Right lobe of liver (tissue), 4 donors: ENCODE measurements at regions not wholly inside any gene's neighbourhood (a gene's known extent, or its start where the extent isn't known, plus 50 kb on each side); places are given as distances from the start of the nearest gene placed in this dataset.

Source experiments
- POLR2A ChIP-seq: fragments of 450-650 bp; IDR thresholded peaks from one replicate; pipeline ENCODE4 v1.6.1; 2017; ENCODE audit warnings: antibody characterized with exemption, mild to moderate bottlenecking
- TF ChIP-seq, protein P1 (sequence below), 4 donors: fragments of 200-600 bp in 3 of 4; fragments of 450-650 bp in 1 of 4; IDR thresholded peaks; one replicate each; pipeline versions ENCODE4 v1.5.1 to v1.8.0; 2016 to 2022; ENCODE audit warnings: antibody characterized with exemption in 4 of 4, mild to moderate bottlenecking in 2 of 4
- donor health status: DM: no; HTN: no; CAD: no.
- donor health status: DM: no; HTN: no; CAD: no.
- donor health status: DM: no; HTN: yes; CAD: no.

DNA sequence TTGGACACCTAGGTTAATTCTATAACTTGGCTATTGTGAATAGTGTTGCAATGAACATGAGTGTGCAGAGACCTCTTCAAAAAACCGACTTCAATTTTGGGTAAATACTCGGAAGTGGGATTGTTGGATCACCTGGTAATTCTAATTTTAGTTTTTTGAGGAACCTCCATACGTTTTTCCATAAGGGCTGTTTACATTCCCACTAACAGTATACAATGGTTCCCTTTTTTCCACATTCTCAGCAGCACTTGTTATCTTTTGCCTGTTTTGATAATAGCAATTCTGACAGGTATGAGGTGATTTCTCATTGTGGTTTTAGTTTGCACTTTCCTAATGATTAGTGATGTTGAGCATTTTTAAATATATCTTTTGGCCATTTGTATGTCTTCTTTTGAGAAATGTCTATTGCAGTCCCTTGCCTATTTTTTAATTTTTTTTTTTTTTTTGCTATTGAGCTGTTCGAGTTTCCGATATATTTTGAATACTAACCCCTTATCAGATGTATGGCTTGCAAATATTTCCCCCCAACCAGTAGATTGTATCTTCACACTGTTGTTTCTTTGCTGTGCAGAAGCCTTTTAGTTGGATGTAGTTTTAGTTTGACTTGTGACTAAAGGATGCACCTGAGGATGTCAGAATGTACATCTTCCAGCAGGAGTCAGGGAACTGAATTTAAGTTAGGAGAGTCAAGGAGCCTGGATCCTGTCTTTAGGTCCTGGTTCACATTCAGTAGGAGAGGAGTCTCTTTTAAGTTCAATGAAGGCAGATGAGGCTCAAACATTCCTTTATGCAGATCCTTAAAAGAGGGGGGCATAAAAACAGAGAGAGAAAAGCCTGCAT, 120.0 kb downstream of the S1PR1 start:
- TF ChIP-seq, protein P1, sequence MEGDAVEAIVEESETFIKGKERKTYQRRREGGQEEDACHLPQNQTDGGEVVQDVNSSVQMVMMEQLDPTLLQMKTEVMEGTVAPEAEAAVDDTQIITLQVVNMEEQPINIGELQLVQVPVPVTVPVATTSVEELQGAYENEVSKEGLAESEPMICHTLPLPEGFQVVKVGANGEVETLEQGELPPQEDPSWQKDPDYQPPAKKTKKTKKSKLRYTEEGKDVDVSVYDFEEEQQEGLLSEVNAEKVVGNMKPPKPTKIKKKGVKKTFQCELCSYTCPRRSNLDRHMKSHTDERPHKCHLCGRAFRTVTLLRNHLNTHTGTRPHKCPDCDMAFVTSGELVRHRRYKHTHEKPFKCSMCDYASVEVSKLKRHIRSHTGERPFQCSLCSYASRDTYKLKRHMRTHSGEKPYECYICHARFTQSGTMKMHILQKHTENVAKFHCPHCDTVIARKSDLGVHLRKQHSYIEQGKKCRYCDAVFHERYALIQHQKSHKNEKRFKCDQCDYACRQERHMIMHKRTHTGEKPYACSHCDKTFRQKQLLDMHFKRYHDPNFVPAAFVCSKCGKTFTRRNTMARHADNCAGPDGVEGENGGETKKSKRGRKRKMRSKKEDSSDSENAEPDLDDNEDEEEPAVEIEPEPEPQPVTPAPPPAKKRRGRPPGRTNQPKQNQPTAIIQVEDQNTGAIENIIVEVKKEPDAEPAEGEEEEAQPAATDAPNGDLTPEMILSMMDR (IDR thresholded peaks at IDR 0.05) = no peak
- TF ChIP-seq POLR2A = no peak
